HG02798 (cell line): ENCODE measurements at regions not wholly inside any gene's neighbourhood (a gene's known extent, or its start where the extent isn't known, plus 50 kb on each side); places are given as distances from the start of the nearest gene placed in this dataset.
"Not testable (repeated sequence)": the region's sequence is repeated elsewhere in the genome, so short reads cannot be mapped to it uniquely, and the experiment has no call there.

ENCODE experiments used
- ATAC-seq: cut with Tn5 transposase; IDR thresholded peaks from one replicate; pipeline ENCODE4 v1.9.1; 2021; ENCODE audit warnings: mild to moderate bottlenecking; ENCODE audit not compliant: unreplicated experiment, poor library complexity

- not testable (repeated sequence) for ATAC-seq
Observed at GRCh38 chr4:34006540-34006939, 2237.8 kb downstream of the ARAP2 start.

GRCh38 chr4:34009951-34010350, 2234.4 kb downstream of the ARAP2 start:
- no peak for ATAC-seq

GRCh38 chr4:34010751-34011519, 2233.4 kb downstream of the ARAP2 start:
- ATAC-seq: no peak

GRCh38 chr4:34035225-34035624, 2209.1 kb downstream of the ARAP2 start:
- no peak for ATAC-seq

GRCh38 chr4:34037280-34037679, 2207.0 kb downstream of the ARAP2 start:
- no peak for ATAC-seq

- no peak for ATAC-seq
Observed at GRCh38 chr4:34039766-34040165, 2204.5 kb downstream of the ARAP2 start.

GRCh38 chr4:34043131-34043530, 2201.2 kb downstream of the ARAP2 start:
- ATAC-seq: no peak

- no peak for ATAC-seq
Observed at GRCh38 chr4:34046580-34046979, 2197.7 kb downstream of the ARAP2 start.

GRCh38 chr4:34047363-34047762, 2197.0 kb downstream of the ARAP2 start:
- ATAC-seq: no peak

GRCh38 chr4:34066126-34066525, 2178.2 kb downstream of the ARAP2 start:
- no peak for ATAC-seq

- ATAC-seq: no peak
Observed at GRCh38 chr4:34091451-34091850, 2152.9 kb downstream of the ARAP2 start.

- ATAC-seq: no peak
Observed at GRCh38 chr4:34094114-34094513, 2150.2 kb downstream of the ARAP2 start.

GRCh38 chr4:34105311-34105710, 2139.0 kb downstream of the ARAP2 start:
- ATAC-seq: no peak

- ATAC-seq: no peak
Observed at GRCh38 chr4:34108391-34108790, 2135.9 kb downstream of the ARAP2 start.

- ATAC-seq: no peak
Observed at GRCh38 chr4:34112573-34112972, 2131.7 kb downstream of the ARAP2 start.

- no peak for ATAC-seq
Observed at GRCh38 chr4:34138385-34138784, 2105.9 kb downstream of the ARAP2 start.

- no peak for ATAC-seq
Observed at GRCh38 chr4:34139346-34139745, 2105.0 kb downstream of the ARAP2 start.

- ATAC-seq: no peak
Observed at GRCh38 chr4:34148322-34148908, 2095.9 kb downstream of the ARAP2 start.

- ATAC-seq: no peak
Observed at GRCh38 chr4:34157547-34157946, 2086.8 kb downstream of the ARAP2 start.

GRCh38 chr4:34158878-34159277, 2085.4 kb downstream of the ARAP2 start:
- no peak for ATAC-seq

GRCh38 chr4:34170946-34171345, 2073.4 kb downstream of the ARAP2 start:
- ATAC-seq: no peak

- ATAC-seq: no peak
Observed at GRCh38 chr4:34176609-34177008, 2067.7 kb downstream of the ARAP2 start.
